ENCODE measurements at regions not wholly inside any gene's neighbourhood (a gene's known extent, or its start where the extent isn't known, plus 50 kb on each side); places are given as distances from the start of the nearest gene placed in this dataset.
"Not testable (repeated sequence)": the region's sequence is repeated elsewhere in the genome, so short reads cannot be mapped to it uniquely, and the experiment has no call there.

GRCh38 chr14:105711841-105712460, 185.6 kb downstream of the TMEM121 start:
- no peak for DNase-seq

GRCh38 chr14:105712670-105713069, 186.3 kb downstream of the TMEM121 start:
- not testable (repeated sequence) for DNase-seq

GRCh38 chr14:105713160-105713559, 186.8 kb downstream of the TMEM121 start:
- DNase-seq, result not testable (repeated sequence)

- not testable (repeated sequence) for DNase-seq
Observed at GRCh38 chr14:105713836-105714235, 187.5 kb downstream of the TMEM121 start.

- DNase-seq, result not testable (repeated sequence)
Observed at GRCh38 chr14:105718787-105719186, 192.4 kb downstream of the TMEM121 start.

GRCh38 chr14:105720106-105720505, 193.7 kb downstream of the TMEM121 start:
- not testable (repeated sequence) for DNase-seq

GRCh38 chr14:105720852-105721601, 194.6 kb downstream of the TMEM121 start:
- DNase-seq, result not testable (repeated sequence)

GRCh38 chr14:105721602-105721970, 195.2 kb downstream of the TMEM121 start:
- not testable (repeated sequence) for DNase-seq

- not testable (repeated sequence) for DNase-seq
Observed at GRCh38 chr14:105721996-105722709, 195.8 kb downstream of the TMEM121 start.

GRCh38 chr14:105723271-105723670, 196.9 kb downstream of the TMEM121 start:
- DNase-seq, result not testable (repeated sequence)

GRCh38 chr14:105723776-105724175, 197.4 kb downstream of the TMEM121 start:
- not testable (repeated sequence) for DNase-seq

GRCh38 chr14:105729825-105730368, 203.5 kb downstream of the TMEM121 start:
- not testable (repeated sequence) for DNase-seq

- DNase-seq, result not testable (repeated sequence)
Observed at GRCh38 chr14:105730731-105731130, 204.3 kb downstream of the TMEM121 start.

GRCh38 chr14:105731221-105731985, 205.0 kb downstream of the TMEM121 start:
- not testable (repeated sequence) for DNase-seq

GRCh38 chr14:105733081-105734065, 207.0 kb downstream of the TMEM121 start:
- no peak for DNase-seq

- DNase-seq, result not testable (repeated sequence)
Observed at GRCh38 chr14:105734241-105734640, 207.9 kb downstream of the TMEM121 start.

- not testable (repeated sequence) for DNase-seq
Observed at GRCh38 chr14:105736331-105736730, 209.9 kb downstream of the TMEM121 start.

GRCh38 chr14:105737504-105738246, 211.3 kb downstream of the TMEM121 start:
- DNase-seq, result no peak

GRCh38 chr14:105738638-105739037, 212.3 kb downstream of the TMEM121 start:
- DNase-seq, result no peak

GRCh38 chr14:105739331-105740102, 213.1 kb downstream of the TMEM121 start:
- no peak for DNase-seq

All from stimulated activated CD8-positive, alpha-beta memory T cell treated with anti-CD3 and anti-CD28 coated beads, Interleukin-4, amount 100 ng/mL, for 48 hours (primary cell).